C4-2B (cell line): ENCODE measurements at regions not wholly inside any gene's neighbourhood (a gene's known extent, or its start where the extent isn't known, plus 50 kb on each side); places are given as distances from the start of the nearest gene placed in this dataset.

Experiments
- CTCF ChIP-seq: fragments of 450-650 bp; conservative IDR thresholded peaks from 2 replicates; pipeline ENCODE4 v1.5.1; 2017; ENCODE audit warnings: mild to moderate bottlenecking
- ZFX ChIP-seq: fragments of 450-650 bp; IDR thresholded peaks from 2 replicates; pipeline ENCODE4 v1.6.1; 2017

- TF ChIP-seq CTCF (no peak), ZFX (no peak)
These were observed 182.3 kb upstream of the MSX2 start for GRCh38 chr5:174542037-174542436.
